Spleen (tissue), 11 donors: ENCODE measurements at regions not wholly inside any gene's neighbourhood (a gene's known extent, or its start where the extent isn't known, plus 50 kb on each side); places are given as distances from the start of the nearest gene placed in this dataset.

Experiments used
- DNase-seq: peaks from one replicate; pipeline ENCODE4 v3.0.0-alpha.2; 2020
- H3K27ac ChIP-seq, 8 donors: fragments of 200-600 bp; sonication (generic) in 7 of 8; 1 replicate in 4 of 8; 2 replicates in 4 of 8; pipeline versions ENCODE4 v1.5.0 to v1.8.0; 2016 to 2021; ENCODE audit warnings: inconsistent platforms in 4 of 8, mild to moderate bottlenecking in 4 of 8, moderate library complexity in 1 of 8
- H3K27me3 ChIP-seq, 7 donors: fragments of 200-600 bp; sonication (generic) in 6 of 7; replicated peaks in 1 of 7; 1 replicate in 4 of 7; 2 replicates in 3 of 7; pipeline versions ENCODE4 v1.5.0 to v1.8.0; 2016 to 2021; ENCODE audit warnings: inconsistent platforms in 3 of 7, mild to moderate bottlenecking in 1 of 7
- H3K36me3 ChIP-seq, 6 donors: fragments of 200-600 bp; sonication (generic) in 5 of 6; 1 replicate in 4 of 6; 2 replicates in 2 of 6; pipeline versions ENCODE4 v1.5.0 to v1.8.0; 2016 to 2021; ENCODE audit warnings: inconsistent platforms in 2 of 6
- H3K4me1 ChIP-seq, 6 donors: fragments of 200-600 bp; sonication (generic) in 5 of 6; 1 replicate in 3 of 6; 2 replicates in 3 of 6; pipeline versions ENCODE4 v1.5.0 to v1.8.0; 2016 to 2021; ENCODE audit warnings: inconsistent platforms in 3 of 6
- H3K4me3 ChIP-seq, 8 donors: fragments of 200-600 bp; sonication (generic) in 7 of 8; 1 replicate in 4 of 8; 2 replicates in 4 of 8; pipeline versions ENCODE4 v1.5.0 to v1.8.0; 2016 to 2021; ENCODE audit warnings: inconsistent platforms in 4 of 8, mild to moderate bottlenecking in 4 of 8, moderate library complexity in 2 of 8
- H3K9me3 ChIP-seq, 8 donors: fragments of 200-600 bp; sonication (generic) in 7 of 8; 1 replicate in 4 of 8; 2 replicates in 4 of 8; pipeline versions ENCODE4 v1.5.0 to v1.8.0; 2016 to 2021; ENCODE audit warnings: inconsistent platforms in 4 of 8
- POLR2A ChIP-seq, 3 donors: fragments of 450-650 bp; IDR thresholded peaks; one replicate each; pipeline ENCODE4 v1.5.1; 2017; ENCODE audit warnings: antibody characterized with exemption in 3 of 3, mild to moderate bottlenecking in 1 of 3
- POLR2AphosphoS5 ChIP-seq, 3 donors: sonication (generic); formaldehyde crosslinking; IDR thresholded peaks; one replicate each; pipeline ENCODE4 v1.5.1; 2017; ENCODE audit warnings: antibody characterized with exemption in 3 of 3
- WGBS, 5 donors: extraction: QIAGEN DNeasy Blood & Tissue Kit in 3 of 5; methylation state at CpG; one replicate each; pipeline versions ENCODE4 v1.1.5 to v1.1.7; 2013 to 2018; 5-methylcytosine and 5-hydroxymethylcytosine counted together
- intact Hi-C: fragments of 100-400 bp; cut with DNase I; formaldehyde crosslinking; loops from one replicate; pipeline ENCODE4 v1.15.0; 2023; ENCODE audit warnings: low total_unique reads
- TF ChIP-seq, protein P1 (sequence below), 11 experiments: fragments of 200-600 bp in 7 of 11; fragments of 450-650 bp in 4 of 11; sonication (generic) in 4 of 11; IDR thresholded peaks in 8 of 11; conservative IDR thresholded peaks in 3 of 11; 1 replicate in 7 of 11; 2 replicates in 4 of 11; pipeline versions ENCODE4 v1.4.0 to v1.8.0; 2016 to 2021; ENCODE audit warnings: antibody characterized with exemption in 11 of 11, inconsistent platforms in 4 of 11, mild to moderate bottlenecking in 1 of 11
- donor health status: healthy with polysubstance abuse.
- donor health status: DM: no; HTN: no; CAD: no; lungs with moderate emphysema.
- donor health status: DM: no; HTN: no; CAD: no.
- donor health status: Bipolar disorder and iron deficiency.
- donor health status: healthy.
- donor health status: DM: no; HTN: no; CAD: no.
- donor health status: DM: yes; HTN: yes; CAD: no.

DNA sequence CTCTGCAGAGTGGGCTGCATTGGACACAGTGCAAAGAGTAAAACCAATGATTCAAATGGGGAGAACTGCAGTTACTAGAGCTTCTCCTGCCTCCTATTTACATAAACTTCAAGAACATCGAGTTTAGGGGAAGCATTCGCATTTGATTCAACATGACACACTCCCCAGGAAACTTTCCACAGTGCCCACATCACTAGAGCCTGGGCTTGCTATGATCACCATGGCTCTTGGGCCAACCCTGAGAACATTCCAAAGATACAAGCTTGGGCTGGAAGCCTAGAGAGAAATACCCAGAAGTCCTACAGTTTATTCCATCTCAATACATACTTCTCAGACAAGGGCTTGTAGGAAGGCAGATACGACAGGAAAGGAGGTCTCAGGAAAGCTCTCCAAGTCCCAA is 337.9 kb downstream of the CD83 start:
- 63 to 83% (median 71%) methylated on average over 3 of the region's 3 CpGs for WGBS, 5 donors
- no peak overlapping the region for H3K27ac ChIP-seq
- H3K4me1 ChIP-seq = peaks cover 0 to 32% (median 21%) of the 10 kb centered on the region in 6 donors
- H3K36me3 ChIP-seq = no peaks in the 10 kb centered on the region
- no peak for DNase-seq
- TF ChIP-seq, protein P1, sequence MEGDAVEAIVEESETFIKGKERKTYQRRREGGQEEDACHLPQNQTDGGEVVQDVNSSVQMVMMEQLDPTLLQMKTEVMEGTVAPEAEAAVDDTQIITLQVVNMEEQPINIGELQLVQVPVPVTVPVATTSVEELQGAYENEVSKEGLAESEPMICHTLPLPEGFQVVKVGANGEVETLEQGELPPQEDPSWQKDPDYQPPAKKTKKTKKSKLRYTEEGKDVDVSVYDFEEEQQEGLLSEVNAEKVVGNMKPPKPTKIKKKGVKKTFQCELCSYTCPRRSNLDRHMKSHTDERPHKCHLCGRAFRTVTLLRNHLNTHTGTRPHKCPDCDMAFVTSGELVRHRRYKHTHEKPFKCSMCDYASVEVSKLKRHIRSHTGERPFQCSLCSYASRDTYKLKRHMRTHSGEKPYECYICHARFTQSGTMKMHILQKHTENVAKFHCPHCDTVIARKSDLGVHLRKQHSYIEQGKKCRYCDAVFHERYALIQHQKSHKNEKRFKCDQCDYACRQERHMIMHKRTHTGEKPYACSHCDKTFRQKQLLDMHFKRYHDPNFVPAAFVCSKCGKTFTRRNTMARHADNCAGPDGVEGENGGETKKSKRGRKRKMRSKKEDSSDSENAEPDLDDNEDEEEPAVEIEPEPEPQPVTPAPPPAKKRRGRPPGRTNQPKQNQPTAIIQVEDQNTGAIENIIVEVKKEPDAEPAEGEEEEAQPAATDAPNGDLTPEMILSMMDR (IDR thresholded peaks at IDR 0.05 in 8 of 11, conservative IDR thresholded peaks at IDR 0.05 in 3 of 11) = no peak
- TF ChIP-seq POLR2A (IDR thresholded peaks at IDR 0.05) (no peak), POLR2AphosphoS5 (IDR thresholded peaks at IDR 0.05) (no peak)
- no peak overlapping the region for H3K4me3 ChIP-seq
- no peaks in the 10 kb centered on the region for H3K27me3 ChIP-seq
- no peaks in the 10 kb centered on the region for H3K9me3 ChIP-seq
- intact Hi-C loops = no loop called here

DNA sequence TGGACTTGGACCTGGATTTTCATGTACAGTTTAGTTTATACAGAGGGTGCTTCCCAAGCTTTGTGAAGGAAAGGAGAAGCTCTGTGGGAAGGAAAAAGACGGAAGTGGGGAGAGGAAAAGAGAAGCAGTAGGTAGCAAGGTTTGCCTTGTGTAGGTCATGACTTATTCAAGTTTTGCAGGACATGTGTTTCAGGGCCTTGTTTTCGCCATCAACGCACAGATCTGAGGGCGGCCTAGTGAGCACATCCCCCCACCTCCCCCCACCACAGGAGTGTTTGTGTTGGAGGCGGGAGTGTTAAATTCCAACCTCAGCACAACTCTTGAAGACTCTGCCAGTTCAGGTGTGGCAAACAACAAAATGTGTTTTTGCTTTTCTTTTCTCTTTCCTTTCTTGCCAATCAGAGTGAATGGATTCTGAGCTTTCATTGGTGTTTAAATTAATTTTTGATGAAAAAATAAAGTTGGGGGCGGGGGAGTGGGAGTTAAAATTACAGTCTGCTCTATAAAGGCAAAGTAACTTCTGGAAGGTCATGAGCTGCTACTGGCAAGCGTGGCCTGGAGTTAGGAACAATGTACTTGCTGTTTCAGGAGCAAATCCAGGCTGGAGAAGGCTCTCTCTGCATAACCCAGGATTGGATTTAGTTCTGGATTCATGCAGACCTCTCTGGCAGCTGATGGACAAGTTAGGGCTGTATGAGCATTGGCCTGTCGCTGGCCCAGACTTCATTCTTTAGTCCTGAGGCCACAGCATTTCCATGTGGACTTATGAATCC is 338.5 kb downstream of the CD83 start:
- Histone ChIP-seq H3K27ac (no peak overlapping the region), H3K36me3 (no peaks in the 10 kb centered on the region), H3K9me3 (no peaks in the 10 kb centered on the region), H3K4me1 (peaks cover 0 to 32% (median 21%) of the 10 kb centered on the region in 6 donors), H3K27me3 (no peaks in the 10 kb centered on the region), H3K4me3 (no peak overlapping the region)
- TF ChIP-seq POLR2AphosphoS5 (IDR thresholded peaks at IDR 0.05) = no peak
- TF ChIP-seq, protein P1 (IDR thresholded peaks at IDR 0.05 in 8 of 11, conservative IDR thresholded peaks at IDR 0.05 in 3 of 11) = no peak
- no peak for TF ChIP-seq POLR2A (IDR thresholded peaks at IDR 0.05)
- WGBS, 5 donors = 83 to 94% (median 89%) methylated on average over 7 to 8 of the region's 8 CpGs
- intact Hi-C loops = no loop called here
- DNase-seq = no peak

DNA sequence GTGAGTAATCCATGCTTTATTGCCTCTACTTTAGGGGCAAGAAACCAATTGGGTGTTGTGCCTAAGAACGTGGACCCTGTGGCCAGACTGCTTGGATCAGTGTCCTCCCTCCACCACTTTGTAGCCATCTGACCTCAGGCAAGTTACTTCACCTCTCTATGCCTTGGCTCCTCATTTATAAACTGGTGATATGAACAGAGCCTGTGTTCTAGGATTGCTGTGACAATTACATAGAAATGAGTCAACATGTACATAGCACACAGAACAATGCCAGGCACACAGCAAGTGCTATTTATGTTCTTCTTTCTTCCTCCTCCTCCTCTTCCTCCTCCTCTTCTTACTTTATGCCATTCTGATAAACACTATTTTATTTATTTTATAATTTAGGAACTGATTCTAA is 339.4 kb downstream of the CD83 start:
- TF ChIP-seq, protein P1 (IDR thresholded peaks at IDR 0.05 in 8 of 11, conservative IDR thresholded peaks at IDR 0.05 in 3 of 11) = no peak
- TF ChIP-seq POLR2A (IDR thresholded peaks at IDR 0.05) (no peak), POLR2AphosphoS5 (IDR thresholded peaks at IDR 0.05) (no peak)
- H3K4me1 ChIP-seq = peaks cover 0 to 32% (median 21%) of the 10 kb centered on the region in 6 donors

DNA sequence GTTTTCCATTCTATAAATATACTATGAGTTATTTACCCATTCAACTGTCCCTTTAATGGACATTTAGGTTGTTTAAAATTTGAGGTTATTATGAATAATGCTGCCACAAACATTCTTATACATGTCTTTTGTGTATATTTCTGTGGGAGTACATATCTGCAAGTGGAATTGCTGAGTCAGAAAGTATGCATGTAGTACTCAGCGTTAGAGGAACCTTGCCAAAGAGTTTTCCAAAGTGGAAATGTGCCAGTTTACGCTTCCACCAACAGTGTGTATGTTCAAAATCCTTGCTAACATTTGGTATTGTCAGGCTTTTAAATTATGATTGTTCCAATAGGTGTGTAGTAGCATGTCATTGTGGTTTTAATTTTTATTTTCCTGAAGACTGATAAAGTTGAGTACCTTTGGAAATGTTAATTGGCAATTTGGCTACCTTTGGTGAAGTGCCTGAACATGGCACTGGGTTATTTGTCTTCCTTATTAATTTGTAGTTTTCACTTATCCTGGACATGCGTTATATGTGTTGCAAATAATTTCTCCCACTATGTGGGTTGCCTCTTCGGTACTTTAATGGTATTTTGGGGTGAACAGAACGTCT is 341.2 kb downstream of the CD83 start:
- no peak for DNase-seq
- intact Hi-C loops = no loop called here
- peaks cover 0 to 6% (median 0%) of the 10 kb centered on the region in 8 donors for H3K9me3 ChIP-seq
- no peak overlapping the region for H3K27ac ChIP-seq
- TF ChIP-seq POLR2AphosphoS5 (IDR thresholded peaks at IDR 0.05) = no peak
- no peak for TF ChIP-seq POLR2A (IDR thresholded peaks at IDR 0.05)
- TF ChIP-seq, protein P1 (IDR thresholded peaks at IDR 0.05 in 8 of 11, conservative IDR thresholded peaks at IDR 0.05 in 3 of 11) = no peak
- no peaks in the 10 kb centered on the region for H3K36me3 ChIP-seq
- WGBS, 5 donors = 70 to 79% (median 73%) methylated on average over 5 of the region's 5 CpGs
- H3K4me3 ChIP-seq = no peak overlapping the region
- no peaks in the 10 kb centered on the region for H3K27me3 ChIP-seq
- peaks cover 0 to 15% (median 5%) of the 10 kb centered on the region in 6 donors for H3K4me1 ChIP-seq

More for the DNA sequence above, 339.4 kb downstream of the CD83 start:
- no peaks in the 10 kb centered on the region for H3K27me3 ChIP-seq
- no peak for DNase-seq
- H3K9me3 ChIP-seq = peaks cover 0 to 3% (median 0%) of the 10 kb centered on the region in 8 donors
- H3K27ac ChIP-seq = no peak overlapping the region
- no peaks in the 10 kb centered on the region for H3K36me3 ChIP-seq
- no peak overlapping the region for H3K4me3 ChIP-seq
- intact Hi-C loops = no loop called here
- WGBS, 5 donors = 85 to 100% (median 92%) methylated on average over 1 of the region's 1 CpG
